GM18508 (cell line): ENCODE measurements at regions not wholly inside any gene's neighbourhood (a gene's known extent, or its start where the extent isn't known, plus 50 kb on each side); places are given as distances from the start of the nearest gene placed in this dataset.
"Not testable (repeated sequence)": the region's sequence is repeated elsewhere in the genome, so short reads cannot be mapped to it uniquely, and the experiment has no call there.

Experiments used
- ATAC-seq: cut with Tn5 transposase; IDR thresholded peaks from one replicate; pipeline ENCODE4 v1.9.1; 2021; ENCODE audit warnings: moderate number of reproducible peaks; ENCODE audit not compliant: insufficient read depth, unreplicated experiment

DNA sequence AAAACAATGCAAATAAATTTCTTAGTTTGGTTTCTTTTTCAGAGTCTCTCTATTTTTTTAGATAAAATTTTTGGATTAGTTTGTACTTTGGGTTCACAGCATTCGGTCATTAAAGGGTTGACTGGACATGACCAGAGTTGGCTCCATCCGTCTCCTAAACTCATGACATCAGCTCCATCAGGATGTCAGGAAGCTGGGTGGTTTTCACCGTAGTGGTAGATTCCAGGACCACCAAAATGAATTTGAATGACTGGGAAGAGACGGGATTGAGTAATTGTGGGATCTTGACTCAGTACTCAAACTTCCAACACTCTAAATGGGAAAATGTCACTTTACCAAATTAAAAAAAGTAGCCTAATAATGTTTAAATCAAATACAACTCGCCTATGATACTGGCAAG lies 279.2 kb upstream of the DUSP10 start:
- ATAC-seq = no peak

DNA sequence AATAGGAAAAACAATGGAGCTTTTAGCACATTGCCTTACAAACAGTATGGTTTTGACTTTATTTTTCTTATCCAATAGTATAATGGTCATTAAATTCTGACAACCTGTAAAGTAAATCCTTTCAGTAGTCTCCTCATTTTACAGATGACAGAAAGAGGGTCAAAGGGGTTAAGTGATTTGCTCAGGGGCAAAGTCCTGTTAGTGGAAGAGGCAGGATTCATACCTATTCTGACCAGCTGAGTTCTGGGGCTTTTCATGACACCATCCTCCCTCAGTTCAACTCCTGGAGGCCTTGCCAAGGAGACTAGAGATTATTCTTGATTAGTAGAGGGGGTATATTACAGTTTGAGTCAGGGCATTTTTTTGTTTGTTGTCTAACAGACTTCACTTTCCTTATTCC lies 278.7 kb upstream of the DUSP10 start:
- no peak for ATAC-seq

DNA sequence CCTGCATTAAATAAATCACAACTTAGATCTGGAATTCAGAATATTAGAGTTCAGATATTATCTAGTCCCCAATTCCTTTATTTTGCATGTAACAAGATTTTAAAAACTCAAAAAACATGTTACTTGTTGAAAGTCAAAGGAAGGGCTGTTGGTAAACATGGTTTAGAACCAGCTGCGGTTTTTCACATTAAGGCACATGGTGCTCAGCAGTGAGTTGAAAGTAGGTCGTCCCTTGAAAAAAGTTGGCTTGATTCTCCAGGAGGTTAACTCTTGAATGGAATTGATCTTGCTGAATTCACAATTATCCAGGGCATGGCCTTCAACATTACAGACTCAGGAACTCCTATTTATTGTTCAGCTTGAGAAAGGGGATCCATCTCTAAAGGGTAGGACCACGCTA lies 277.1 kb upstream of the DUSP10 start:
- no peak for ATAC-seq

DNA sequence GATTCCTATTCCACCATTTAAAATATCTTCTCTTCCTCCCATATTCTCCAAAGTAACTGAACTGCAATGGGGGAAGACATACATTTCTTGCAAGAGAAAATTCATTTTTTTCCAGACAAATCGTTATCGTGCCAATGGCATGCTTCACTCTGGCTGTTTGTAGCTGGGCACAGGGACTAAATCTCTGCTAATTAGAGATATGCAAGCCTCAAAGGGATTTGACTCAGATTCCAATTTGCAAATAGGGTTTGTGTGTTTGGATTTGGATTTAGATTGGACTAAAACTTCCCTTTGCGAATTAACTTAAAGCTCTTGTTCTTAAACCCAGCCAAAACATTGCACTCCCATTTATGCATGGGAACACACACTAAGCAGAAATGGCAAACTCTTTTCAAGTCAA lies 276.2 kb upstream of the DUSP10 start:
- ATAC-seq = no peak

DNA sequence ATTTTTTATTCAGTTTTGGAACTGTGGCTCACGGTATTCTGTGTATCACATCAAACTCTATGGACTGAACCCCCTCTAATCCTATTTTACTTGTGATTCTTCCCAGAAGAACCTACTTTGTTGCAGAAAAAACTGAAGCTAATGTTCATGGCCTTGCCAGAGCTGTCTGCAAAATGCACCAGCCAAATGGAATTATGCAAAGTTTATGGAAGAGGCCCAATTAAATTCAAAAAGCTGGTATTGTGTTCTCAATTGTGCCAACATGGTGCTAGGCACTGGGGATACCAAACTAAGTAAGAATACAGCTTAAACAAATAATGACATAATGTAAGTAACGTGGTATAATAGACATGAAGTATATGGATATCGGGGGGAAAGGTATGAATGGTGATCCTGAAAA lies 273.8 kb upstream of the DUSP10 start:
- ATAC-seq = no peak

DNA sequence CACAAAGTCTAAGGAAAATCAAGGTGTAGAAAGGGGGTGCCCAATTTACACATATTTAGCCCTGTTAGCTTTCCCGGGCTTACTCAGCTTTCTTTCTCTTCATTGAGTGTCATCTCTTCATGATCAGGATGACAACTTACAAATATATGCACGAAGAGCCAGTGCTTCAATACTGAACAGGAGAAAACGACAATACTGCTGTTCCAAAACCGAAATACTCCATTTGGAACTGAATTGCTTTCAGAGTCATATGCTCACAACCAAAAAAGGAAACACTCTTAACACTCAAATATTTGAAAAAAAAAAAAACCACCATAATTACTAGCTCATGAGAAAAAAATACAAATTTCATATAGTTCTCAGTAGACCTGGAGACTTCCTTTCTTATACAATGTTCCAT lies 272.1 kb upstream of the DUSP10 start:
- ATAC-seq = no peak

DNA sequence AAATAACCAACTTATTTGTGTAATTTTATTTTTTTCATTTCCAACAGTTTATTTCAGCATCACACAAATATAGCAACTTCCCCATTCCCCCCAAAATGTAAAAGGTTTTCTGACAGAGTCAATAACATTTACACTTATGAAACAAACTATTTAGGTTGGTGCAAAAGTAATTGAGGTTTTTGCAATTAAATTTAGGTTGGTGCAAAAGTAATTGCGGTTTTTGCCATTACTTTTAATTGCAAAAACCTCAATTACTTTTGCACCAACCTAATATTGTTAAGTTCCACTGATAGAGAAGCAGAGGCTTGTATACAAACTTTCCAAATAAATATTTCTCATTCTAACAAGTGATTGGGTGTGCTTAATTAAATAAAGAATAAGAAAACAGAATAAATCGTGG lies 270.9 kb upstream of the DUSP10 start:
- ATAC-seq = no peak

DNA sequence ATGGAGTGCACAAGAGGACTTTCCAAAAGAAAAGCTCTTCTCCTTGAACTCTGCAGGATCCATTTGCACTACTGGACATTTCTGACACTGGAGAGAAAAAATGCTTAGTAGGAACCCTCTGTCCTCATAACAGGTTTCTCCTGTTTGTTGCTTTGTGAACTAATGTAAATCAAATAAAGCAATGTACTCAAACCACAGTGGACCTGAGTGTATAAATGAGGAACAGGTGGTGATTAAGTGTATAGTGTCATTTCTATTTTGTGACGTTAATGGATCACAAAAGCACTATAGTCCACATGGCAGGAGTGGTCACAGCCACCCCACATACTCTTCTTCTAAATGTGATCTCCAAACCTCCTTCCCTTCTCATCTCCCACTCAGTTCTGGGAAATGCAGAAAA lies 268.4 kb upstream of the DUSP10 start:
- ATAC-seq = no peak

DNA sequence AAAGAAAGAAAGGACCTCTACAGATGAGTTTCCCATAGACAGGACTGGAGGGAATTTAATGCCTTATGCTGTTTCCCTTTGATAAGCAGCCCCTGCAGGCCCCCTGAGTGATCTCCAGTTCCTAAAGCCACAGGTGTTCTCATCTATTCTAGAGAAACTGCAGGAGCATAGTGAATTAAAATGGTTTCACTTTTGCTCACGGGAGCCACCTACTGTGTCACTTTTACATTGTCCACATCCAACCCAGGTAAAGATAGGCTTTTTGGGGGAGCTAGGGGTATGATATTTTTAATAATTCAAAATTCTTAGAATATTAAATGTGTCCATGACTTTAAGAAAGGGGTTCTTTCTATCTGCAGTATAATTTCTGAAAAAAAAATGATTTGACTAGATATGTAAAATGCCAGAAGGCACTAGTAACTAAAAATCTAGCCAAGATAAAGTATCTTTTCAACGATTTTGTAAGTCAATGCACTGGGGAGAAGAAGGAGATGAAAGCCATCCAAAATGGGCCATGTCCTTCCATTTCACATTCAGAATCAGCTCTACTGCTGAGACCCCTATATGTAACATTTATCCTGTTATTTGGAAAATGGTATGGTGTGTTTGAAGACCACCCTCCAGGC lies 267.3 kb upstream of the DUSP10 start:
- ATAC-seq = no peak

DNA sequence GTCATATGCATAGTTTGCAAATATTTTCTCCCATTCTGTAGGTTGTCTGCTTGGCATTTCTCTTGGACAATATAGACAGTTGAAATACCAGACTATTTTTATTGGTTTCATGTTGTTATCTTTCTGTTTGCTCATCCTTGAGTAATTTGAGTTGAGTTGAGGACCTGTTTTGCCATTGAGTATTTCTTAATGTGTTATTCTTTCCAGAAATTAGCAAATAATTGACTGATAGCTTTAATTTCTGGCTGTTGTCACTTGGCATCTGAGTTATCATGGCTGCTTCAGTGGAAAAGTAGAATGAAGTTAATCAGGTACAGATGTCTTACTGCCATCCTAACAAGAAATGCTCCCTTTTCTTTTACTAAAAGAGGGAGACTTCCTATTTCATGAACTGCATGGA lies 264.8 kb upstream of the DUSP10 start:
- no peak for ATAC-seq

DNA sequence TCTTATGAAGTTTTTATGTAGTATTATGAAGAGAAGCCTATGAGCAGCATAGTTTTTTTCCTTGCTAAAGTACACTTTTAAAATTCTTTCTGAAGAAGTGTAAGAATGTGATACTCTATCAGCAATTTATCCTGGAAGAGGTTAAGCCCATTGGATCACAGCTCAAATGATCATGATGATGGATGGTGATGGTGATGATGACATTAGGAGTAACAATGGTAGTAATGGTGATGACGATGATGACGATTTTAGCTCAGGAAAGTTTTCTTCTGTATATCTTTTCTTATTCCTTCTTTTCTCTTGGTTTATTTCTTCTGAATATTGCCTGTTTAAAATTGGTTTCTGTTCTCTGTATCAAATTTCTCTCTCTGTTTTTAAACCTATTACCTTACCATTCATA lies 262.9 kb upstream of the DUSP10 start:
- no peak for ATAC-seq

DNA sequence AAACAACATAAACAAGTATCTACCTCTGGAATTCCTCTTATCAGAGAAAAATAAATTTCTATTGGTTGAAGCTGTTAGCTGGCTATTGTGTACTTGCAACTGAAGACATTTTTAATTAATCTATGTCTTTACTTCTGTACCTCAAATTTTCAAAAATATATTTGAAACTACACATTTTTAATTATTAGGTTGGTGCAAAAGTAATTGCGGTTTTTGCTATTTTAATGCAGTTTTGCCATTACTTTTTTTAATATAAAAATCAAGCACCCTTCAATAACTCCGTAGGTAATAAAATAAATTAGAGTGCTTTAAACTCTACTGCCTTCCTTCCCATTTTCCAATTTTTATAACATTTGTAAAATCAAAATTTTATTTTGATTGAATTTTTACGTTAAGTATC lies 262.1 kb upstream of the DUSP10 start:
- ATAC-seq = no peak

DNA sequence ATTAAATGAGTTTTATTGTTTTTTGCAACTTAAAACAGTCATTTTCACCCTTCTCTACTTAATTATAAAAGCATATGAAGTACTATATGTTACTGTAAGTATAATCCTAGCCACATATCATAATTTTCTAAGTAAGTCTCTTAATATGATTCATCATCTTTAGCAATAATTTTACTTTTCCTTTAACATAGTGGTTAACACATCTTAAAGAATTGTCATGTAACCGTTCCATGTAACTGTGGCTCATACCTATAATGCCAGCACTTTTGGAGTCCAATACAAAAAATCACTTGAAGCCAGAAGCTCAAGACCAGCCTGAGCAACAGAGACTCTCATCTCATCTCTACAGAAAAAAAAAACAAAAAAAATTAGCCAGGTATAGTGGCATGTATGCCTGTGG lies 260.6 kb upstream of the DUSP10 start:
- ATAC-seq = no peak

DNA sequence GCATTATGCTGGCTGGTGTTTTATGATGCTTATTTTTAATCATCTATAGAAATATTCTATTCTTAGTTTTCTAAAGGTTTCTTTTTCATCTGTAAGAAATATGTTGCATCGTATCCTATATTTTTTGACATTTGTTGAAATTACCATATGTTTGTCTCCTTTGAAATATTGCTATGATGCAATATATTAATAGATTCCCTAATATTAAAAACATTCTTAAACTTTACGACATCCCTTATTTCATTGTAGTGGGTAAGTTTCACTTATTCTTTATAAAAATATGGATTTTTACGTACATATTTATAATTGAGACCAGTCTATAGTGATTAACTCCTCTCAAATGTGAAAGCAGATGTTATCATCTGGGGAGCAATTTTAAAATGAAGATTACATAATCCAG lies 258.2 kb upstream of the DUSP10 start:
- ATAC-seq = no peak

DNA sequence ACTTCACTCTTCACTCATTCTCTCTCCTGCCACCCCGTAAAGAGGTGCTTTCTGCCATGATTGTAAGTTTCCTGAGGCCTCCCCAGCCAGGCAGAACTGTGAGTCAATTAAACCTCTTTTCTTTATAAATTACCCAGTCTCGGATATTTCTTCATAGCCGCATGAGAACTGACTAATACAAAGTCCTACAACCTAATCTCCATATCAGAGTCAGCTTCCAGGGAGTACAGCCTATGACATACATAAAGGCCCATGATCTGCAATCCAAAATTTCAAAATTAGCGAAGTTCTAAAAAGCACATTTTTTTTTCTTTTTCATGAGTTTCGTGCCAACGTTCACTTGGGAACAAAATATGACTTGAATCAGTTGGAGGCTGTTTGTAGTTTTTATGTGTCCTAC lies 256.9 kb upstream of the DUSP10 start:
- no peak for ATAC-seq

DNA sequence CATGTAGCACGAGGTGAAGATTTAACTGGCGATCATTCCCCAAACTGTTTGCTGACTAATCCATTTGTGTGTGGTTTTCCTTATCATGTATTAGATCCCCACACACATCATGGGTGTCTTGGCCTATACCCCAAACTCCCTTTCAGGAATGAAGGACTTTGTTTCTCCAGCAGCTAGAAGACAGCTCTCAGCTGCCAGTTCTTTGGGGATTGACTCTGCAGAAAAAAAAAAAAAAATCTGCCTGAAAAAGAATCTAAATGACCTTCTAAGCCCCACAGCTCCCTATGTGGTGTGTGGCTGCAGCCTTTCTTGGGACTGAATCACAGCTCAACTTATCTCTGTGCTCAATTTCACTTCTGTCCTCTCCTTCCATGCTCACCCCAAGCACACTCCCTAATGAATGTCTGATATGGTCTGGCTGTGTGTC lies 256.3 kb upstream of the DUSP10 start:
- ATAC-seq = no peak

DNA sequence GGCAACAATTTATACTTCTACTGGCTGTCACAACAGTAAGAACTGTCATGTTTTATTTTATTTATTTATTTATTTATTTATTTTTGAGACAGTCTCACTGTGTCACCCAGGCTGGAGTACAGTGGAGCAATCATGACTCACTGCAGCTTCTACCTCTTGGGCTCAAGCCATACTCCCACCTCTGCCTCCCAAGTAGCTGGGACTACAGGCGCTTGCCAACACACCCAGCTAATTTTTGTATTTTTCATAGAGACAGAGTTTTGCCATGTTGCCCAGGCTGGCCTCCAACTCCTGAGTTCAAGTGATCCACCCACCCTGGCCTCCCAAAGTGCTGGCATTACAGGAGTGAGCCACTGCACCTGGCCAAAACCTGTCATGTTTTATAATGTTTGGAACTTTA lies 255.1 kb upstream of the DUSP10 start:
- not testable (repeated sequence) for ATAC-seq

DNA sequence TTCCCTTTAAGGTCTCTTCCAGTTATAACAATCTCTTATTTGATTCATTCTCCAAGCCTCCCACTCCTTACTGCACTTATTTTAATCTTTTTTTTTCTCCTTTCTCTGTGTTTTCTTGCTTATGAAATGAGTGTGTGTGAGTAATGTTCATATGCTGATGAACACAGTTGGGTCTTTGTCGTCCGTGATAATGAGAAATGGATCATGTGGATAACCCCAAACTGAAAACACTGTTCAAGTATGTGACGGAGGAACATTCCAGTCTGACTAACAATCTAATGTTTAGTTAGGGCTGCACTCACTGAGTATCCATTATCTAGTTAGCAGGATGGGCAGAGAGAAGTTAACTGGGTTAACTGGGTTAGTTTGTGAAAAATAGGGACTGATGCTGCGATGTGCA lies 253.1 kb upstream of the DUSP10 start:
- ATAC-seq = no peak

DNA sequence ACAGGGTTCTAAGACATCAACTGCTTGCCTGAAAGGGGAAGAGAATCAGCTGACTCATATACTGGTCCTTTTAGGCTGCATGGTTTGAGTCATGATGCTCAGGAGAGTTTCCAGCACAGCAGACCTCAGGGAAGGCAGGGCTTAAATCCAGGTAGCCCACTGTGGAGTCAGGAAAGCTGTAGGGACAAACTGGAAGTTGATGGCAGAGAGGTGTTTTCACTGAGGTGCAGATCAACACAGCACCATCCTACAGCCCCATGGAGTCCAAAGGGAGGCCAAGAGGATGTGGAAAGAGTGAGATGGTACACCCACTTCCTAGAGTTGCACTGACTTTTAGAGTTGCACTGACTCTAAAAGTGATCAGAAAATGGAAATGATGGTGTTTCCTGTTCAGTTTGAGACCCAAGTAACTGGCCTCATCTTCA lies 252.4 kb upstream of the DUSP10 start:
- ATAC-seq = no peak

DNA sequence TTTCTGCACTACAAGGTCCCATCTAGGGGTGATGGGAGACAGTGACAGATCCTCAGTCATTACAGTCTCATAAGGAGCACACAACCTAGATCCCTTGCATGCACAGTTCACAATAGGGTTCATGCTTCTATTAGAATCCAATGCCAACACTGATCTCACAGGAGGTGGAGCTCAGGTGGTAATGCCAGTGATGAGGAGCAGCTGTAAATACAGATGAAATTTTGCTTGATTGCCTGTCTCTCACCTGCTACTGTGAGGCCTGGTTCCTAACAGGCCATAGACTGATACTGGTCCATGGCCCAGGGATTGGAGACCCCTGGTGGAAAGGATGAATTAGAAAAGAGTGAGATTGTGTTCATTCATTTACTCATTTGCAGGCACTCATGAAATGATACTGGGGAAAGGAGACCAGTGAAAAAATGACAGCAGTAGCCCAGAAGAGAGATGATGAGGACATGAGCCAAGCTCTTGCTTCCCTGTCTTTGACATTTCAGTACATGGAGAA lies 251.6 kb upstream of the DUSP10 start:
- ATAC-seq = no peak

DNA sequence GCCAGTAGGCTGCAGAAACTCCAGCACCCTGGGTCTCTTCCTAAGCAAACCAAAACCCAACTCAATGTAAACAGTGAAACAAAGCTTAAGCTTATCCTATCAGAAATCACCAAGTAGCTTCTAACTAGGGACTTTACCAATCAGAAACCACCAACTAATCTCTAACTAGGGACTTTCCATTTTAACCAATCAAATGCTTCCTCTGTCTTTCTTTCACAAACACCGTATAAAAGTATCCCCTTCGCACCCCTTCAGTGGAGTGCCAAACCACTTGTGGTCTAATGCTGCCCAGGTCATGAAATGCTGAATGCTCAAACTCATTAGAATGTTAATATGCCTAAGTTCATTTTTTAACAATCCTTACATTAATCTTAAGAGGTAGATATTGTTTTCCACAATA lies 250.5 kb upstream of the DUSP10 start:
- ATAC-seq = no peak

DNA sequence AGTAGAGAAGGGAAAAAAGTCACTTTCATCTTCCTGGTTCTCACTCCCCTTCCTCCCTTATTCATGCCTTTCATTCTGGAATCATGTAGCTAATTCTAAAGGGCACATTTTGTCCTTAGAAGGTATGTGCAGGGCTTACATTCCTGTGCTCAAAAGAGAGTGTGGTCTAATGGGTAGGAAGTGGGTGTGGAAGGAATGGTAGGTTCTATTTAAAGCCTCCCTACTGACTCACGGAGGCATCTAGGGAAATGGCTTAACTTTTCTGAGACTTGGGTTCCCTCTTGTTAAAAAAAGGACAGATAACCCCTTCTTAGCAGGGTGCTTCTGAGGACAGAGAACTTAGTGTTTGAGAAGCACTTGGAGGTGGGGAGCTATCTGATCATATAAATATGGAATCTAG lies 249.3 kb upstream of the DUSP10 start:
- no peak for ATAC-seq

DNA sequence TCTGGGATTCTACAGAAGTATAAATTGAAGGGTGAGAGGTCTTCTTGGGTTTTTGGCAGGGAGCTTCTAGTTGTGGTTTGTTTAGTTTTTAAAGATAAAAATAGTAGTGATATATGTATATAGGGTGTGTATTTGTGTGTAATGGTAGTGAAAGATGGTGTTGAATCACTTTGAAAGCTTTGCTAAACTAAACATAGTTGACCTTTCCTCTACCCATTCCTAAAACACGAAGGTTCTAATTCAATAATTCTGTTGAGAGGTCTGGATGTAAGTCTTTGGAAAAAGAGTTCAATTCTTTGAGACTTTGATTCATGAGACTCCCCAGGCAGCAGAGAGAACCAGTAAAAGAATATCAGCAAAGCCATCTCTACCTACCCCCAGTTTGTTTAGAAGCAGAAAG lies 247.9 kb upstream of the DUSP10 start:
- no peak for ATAC-seq
